ENCODE measurements at regions not wholly inside any gene's neighbourhood (a gene's known extent, or its start where the extent isn't known, plus 50 kb on each side); places are given as distances from the start of the nearest gene placed in this dataset.
"Not testable (repeated sequence)": the region's sequence is repeated elsewhere in the genome, so short reads cannot be mapped to it uniquely, and the experiment has no call there.

DNA sequence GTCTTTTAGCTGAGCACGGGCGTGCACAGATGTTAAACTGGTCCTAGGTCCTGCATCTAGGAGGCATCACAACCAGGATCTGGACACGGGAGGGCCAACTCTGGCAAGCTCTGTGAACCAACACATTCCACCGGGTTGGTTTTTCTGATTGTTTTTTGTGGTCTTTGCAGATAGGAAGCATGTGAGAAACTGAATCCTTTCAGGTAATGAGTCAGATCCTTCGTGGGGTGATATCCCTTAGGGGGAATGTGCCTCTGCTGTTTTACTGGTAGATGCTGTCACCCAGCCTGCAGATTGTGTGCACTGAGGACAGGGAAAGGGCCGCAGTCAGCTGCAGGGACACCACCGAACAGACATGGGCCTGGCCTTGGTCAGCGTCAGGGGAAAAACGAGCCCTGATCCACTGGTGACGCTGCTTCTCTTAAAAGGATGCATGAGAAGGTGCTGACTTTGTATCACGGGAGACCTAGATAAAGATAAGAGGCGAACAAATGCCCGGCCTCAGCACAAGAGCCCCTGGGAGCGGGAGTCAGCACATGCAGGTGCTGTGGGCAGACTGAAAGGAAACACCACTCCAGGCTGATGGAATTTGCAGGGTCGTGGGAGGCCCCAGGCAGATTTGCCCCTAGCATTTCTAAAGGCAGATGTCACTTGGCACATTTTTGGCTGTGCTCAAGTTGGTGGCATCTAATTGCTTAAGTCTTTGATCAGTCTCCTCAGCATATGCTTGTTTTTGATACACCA lies 51.1 kb downstream of the DOP1B start:
- no peak for DNase-seq

DNA sequence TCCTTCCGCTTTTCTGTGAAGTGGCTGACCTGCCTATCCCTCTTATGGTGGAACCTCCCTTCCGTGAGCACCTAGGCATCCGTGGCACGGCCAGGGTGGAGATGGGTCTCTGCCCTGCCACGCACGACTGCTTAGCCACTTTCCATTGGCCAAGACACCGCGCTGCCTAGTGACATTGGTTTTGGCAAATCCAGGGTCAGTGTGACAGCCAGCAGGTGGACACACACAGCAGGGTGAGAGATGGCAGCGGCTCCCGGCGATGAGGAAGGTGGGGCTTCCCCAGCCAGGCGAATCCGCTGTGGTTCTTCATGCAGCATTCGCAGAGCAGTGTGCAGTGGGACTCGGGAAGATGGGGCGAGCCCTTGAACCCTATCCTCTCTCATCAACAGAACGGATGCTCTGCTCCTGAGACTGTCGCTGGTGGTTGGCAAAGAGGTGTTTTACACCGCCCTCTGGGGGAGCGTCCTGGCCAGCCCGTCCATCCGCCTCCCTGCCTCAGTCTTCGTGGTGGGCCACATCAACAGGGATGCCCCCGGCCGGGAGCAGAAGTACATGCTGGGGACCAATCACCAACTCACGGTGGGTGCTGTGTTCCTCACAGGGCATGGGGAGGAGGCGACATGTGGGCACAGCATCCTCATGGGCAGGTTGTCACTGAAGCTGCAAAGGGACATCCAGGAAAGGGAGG lies 51.8 kb downstream of the DOP1B start:
- no peak for DNase-seq

DNA sequence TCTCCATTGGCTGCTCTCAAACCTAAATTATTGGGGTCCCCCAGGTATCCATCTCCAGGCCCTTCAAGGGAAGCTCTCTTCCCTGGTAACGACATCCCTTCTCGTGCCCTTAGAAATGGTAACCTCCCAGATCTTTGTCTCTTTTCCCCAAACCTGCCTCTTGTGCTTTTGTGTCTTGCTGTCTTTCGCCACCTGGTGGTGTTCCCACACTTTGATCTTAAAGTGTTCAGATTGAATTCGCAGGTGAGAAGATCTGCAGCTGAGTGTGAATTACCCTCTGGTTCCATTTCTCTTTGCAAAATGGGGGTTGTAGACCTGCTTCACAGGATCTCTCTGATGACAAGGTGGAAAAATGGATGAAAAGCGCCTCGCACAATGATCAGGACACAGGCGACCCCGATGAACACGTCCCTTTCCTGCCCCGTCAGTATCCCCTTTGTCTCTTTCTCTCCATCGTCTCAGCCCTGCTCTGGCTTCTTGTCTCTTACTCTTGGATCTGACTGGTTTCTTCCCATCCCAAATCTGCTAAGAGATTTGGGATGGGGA lies 53.1 kb downstream of the DOP1B start:
- DNase-seq, result peak; percentile 34

DNA sequence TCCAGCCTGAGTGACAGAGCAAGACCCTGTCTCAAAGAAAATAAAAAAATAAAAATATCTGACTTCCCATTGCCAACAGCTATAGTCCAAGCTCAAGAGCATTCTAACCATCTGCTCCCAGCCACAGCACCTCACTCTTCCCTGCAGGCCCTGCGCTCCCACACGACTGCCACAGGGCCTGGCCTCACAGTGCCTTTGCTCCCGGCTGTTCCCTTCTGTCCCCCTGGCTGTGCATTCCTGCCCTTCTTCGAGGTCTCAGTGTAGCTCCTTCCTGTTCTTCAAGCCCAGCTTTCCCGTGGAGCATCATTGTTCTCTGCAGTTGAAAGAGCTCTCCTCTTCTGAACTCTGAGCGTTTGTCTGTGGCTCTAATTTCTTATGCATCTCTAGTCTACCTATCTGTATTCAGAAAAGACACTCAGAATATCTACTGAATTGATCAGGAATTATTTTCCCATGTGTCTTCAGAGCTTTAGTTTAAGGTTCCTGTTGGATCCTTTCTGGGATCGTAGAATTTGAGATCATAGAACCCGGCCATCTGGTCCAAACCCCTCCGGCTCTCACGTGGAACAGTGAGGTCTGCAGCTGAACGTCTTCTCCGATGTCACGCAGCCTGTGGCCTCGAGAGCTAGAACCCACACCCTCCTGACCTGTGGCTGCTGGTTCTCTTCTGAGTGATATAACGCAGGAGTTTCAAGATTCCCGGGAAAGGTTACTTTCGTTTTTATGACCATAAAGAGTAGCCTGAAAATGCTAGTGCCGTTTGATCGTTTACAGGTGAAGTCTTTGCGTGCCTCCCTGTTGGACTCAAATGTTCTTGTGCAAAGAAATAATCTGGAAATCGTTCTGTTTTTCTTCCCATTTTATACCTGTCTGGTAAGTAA lies 54.4 kb downstream of the DOP1B start:
- DNase-seq, result no peak

DNA sequence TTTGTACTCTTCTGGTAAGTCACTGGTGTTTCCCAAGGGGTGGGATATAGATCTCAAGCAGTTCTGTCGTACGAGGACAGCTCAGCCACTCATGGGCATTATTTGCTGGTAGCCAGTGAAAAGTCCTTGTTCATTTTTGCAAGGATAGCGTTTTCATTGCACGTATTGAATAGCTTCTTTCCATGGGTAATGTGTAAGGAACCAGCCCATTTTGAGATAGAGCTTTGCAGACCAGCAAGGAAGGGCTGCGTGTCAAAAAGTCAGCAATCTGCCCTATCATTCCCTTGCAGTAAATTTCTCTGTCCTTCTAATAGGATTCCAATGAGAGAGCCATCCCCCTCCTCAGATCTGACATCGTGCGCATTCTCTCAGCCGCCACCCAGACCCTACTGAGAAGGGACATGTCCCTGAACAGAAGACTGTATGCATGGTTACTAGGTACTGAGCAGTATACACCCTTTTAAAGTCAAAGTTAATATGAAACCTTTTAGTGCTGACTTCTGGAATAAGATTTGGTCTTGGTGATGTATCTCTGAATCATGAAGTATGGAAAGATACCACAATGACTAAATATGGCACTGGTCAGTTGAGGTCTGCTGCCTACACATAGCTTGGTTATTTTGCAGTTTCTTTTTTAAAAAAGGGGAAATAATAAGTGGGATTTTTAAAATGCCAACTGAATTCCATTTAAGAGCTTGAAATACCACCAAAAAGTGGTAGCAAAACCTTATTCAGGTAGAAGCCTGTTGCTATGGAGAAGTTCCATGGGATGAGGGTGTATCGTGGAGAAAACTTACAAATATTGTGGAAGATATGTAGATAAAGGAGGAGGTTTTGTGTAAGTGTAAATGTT lies 55.3 kb downstream of the DOP1B start:
- DNase-seq, result no peak

DNA sequence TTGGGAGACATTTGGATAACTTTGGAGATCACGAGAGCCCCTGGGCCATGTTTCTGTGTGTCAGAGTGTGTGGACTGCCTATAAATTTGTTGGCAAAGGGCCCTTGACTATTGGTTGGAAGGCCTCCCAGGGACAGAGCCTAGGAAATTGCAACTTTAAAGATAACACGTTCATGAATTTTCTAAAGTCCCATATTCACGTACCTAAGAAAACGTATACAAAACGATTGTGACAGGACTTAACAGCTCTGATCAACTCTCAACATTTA lies 55.8 kb downstream of the DOP1B start:
- no peak for DNase-seq

DNA sequence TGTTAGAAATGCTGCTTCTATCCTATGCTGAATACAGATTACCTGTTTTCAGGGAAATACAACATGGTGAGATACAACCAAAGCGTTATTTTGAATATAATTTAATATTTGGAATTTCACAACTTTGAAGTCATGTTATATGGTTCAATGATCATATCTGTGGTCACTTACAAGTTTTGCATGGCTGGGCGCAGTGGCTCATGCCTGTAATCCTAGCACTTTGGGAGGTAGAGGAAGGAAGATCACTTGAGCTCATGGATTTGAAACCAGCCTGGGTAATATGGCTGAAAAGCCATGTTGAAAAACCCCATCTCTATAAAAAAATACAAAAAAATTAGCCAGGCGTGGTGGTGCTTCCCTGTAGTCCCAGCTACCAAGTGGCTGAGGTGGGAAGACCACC lies 57.9 kb downstream of the DOP1B start:
- DNase-seq, result no peak

DNA sequence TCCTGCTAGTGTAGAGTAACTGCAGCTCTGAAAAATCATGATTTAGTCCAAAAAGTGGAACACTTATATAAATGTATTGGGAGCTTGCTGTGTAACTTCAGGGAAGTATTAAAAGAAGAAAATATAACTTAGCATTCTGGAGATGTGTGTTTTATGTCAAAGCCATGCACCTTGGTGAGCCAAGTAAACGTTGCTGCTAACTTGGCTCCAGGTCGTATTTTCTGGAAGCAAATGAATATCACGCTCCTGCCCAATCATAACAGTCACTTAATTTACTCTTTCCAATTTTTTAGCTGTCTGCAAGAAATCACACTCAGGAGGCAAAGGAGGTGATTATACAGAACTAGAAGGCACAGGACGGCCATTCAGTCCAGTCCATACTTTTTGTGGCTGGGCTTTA lies 61.1 kb downstream of the DOP1B start:
- no peak for DNase-seq

DNA sequence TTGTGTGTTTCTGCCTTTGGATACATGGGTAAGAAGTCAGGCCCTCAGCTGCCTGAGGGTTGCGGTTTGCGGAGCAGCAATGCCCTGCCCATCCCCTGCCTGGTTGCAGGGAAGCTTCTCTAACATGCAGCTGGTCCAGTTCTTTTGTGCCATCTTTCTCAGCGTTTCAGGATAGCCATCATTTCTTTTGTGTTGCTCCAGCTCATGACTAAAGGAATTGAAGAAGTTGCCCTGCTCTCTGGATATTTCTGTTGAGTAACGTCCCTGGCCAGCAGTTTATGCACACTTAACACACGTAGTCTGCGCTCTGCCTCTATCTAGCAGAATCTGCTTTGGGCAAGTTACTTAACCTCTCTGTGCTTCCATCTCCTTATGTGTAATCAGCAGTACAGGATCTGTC lies 62.1 kb downstream of the DOP1B start:
- no peak for DNase-seq

DNA sequence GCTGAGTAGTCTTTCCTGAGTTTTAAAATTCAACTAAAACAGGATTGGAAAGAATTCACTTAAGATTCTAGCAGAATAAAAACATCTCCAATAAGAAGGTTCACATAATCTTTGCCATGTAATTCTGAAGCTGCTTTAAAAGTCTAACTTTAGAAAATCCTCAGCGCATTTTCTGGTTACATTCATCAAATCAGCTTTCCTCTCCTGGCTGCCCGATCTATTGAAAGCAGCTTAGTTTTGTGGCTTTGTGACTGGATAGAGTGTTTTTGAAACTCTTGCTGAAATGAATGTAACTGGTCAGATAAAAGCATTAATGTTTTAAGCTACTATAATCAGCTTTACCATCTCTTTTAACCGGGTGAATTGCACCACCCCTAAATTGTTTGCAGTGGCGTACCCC lies 66.8 kb downstream of the DOP1B start:
- no peak for DNase-seq

DNA sequence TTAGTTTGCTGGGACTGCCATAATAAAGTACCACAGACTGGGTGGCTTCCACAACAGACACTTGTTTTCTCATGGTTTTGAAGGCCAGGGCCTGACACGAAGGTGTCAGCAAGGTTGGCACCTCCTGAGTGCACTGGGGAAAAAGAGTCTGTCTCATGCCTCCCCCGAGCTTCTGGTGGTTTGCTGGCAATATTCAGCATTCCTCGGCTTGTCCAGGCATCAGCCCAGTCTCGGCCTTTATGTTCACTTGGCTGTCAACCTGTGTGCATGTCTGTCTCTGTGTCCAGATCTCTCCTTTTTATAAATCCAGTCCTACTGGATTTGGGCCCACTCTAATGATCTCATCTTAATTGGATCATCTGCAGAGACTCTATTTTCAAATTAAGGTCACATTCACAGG lies 72.6 kb downstream of the DOP1B start:
- no peak for DNase-seq

DNA sequence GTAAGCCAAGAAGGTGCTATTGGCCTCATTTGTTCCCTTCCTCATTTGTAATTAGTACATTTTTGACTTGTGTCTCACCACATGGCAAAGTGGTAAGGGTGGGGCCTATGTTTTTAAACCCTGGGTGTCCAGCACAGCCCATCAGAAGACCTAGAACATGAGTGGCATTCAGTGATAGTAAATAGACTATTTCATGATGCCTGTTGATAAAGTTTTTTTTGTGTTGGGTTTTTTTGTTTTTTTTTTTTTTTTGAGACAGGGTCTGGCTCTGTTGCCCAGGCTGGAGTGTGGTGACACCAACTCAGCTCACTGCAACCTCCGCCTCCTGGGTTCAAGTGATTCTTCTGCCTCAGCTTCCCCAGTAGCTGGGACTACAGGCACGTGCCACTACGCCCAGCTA lies 74.8 kb downstream of the DOP1B start:
- DNase-seq, result not testable (repeated sequence)

DNA sequence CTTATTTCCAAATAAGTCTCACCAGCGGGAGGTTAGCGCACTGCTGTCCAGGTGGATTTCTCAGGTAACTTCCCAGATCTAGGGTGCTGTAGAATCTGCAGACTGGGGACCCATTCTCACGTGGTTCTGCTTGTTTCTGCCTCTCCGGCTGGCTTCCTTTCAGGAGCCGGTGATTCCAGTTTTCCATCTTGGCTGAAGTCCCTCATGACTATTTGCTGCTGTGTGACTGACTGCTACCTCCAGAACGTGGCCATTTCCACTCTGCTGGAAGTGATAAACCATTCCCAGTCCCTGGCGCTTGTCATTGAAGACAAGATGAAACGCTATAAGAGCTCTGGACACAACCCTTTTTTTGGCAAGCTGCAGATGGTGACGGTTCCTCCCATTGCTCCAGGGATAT lies 76.0 kb downstream of the DOP1B start:
- DNase-seq, result no peak

DNA sequence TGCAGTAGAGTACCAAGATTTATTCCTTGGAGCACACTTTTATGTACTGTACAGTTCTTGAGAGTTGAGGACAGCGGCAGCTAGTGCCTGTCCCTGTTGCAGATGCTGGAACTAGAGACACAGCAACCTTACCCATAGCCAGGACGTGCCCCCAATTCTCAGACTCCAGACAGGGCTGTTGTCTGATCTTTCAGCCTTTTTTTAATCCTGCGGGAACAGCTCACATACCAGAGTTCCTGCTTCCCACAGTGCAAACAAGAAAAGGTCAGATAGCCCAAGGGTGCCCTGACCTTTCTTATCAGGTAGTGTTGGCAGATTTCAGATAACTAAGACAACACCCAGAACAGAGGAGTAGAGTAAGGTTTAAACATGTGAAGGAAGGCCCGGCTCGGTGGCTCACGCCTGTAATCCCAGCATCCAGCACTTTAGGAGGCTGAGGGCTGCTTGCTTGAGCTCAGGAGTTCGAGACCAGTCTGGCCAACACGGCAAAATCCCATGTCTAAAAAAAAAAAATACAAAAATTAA lies 78.5 kb downstream of the DOP1B start:
- no peak for DNase-seq

DNA sequence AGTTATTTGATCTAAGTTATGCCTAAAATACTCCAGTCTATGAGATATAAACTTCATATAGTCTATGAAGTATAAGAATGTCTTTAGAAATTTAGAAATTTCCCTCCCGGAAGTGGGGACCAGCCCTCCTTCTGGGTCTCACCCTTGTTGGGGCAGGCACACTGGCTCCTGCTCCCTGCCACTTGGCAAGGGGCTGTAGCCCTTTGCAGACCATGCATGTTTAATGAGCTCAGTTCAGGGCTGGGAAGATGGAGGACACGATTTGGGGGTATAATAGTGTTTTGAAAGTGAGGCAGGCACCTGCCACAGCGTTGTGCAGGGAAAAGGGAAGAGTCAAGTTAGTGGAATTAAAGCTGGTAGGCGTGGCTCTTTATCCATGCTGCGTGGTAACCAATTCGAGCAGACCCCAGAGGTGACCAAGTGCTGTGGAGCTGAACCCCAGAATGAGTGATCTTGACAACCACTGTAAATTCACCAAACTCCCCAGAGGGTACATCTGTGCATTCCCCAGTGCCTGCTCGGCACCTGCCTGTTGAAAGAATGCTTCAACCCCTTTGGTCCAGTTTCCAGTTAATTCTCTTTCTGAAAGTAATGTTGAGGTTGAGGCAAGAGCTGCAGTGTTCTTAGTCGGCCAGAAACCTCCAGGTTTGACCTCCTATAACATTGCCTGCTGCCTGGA lies 79.6 kb downstream of the DOP1B start:
- no peak for DNase-seq

DNA sequence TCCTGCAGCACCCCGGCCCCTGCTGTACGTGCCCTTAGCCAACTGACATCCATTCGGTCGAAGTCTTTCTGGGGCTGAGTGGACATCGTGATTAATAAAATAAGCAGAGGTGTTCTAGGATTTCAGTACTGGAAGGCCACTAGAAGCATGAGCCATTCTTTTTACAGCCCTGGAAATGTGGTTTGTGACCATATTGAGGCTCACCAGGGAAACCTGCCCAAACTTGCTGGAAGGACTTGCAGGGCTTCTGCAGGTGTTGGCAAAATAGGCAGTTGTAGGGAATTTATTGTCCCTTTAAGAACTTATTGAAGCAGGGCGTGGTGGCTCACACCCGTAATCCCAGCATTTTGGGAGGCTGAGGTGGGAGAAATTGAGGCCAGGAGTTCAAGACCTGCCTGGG lies 80.8 kb downstream of the DOP1B start:
- no peak for DNase-seq

DNA sequence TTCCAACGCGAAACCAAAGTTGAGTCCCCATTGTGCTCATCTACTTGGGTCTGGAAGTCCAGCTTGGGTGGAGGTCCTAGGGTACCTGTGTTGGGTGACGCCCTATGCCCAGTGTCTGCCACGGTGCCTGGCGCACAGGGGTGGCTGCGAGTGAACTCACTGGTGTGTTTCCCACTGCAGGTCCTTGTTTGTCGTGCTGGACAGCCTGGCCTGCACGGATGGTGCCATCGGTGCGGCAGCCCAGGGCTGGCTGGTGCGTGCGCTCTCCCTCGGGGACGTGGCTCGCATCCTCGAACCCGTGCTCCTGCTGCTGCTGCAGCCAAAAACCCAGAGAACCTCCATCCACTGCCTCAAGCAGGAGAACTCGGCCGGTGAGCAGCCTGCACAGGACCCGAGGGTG lies 80.4 kb upstream of the MORC3 start:
- DNase-seq, result no peak

DNA sequence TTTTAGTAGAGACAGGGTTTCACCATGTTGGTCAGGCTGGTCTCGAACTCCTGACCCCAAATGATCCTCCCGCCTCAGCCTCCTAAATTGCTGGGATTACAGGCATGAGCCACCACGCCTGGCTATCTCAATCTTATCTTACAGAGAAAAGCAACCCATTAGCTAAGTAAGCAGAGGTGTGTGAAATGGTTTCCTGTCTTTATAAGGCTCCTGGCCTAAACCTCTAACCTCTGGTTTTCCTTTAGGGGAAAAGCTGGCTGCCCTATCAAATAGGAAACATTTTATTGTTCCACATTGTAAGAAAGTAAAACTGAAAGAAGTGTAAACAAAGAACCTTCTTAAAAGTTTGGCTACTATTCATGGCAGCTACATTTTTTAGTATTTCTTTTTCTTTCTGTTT lies 78.3 kb upstream of the MORC3 start:
- DNase-seq, result no peak

DNA sequence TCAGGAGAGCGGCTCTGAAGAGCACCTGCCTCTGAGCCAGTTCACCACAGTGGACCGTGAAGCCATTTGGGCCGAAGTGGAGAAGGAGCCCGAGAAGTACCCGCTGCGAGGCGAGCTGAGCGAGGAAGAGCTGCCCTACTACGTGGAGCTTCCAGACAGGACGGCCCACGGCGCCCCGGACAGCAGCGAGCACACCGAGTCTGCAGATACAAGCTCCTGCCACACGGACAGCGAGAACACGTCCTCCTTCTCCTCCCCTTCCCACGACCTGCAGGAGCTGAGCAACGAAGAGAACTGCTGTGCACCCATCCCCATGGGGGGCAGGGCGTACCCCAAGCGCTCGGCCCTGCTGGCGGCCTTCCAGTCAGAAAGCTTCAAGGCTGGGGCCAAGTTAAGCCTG lies 74.9 kb upstream of the MORC3 start:
- DNase-seq, result no peak

DNA sequence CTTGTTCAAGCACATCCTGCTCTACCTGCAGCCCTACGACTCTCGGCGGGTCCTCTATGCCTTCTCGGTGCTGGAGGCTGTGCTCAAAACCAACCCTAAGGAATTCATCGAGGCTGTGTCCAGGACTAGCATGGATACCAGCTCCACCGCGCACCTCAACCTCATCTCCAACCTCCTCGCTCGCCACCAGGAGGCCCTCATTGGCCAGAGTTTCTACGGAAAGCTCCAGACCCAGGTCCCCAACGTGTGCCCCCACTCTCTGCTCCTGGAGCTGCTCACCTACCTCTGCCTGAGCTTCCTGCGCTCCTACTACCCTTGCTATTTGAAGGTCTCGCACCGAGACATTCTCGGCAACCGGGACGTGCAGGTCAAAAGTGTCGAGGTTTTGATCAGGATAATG lies 74.3 kb upstream of the MORC3 start:
- no peak for DNase-seq

DNA sequence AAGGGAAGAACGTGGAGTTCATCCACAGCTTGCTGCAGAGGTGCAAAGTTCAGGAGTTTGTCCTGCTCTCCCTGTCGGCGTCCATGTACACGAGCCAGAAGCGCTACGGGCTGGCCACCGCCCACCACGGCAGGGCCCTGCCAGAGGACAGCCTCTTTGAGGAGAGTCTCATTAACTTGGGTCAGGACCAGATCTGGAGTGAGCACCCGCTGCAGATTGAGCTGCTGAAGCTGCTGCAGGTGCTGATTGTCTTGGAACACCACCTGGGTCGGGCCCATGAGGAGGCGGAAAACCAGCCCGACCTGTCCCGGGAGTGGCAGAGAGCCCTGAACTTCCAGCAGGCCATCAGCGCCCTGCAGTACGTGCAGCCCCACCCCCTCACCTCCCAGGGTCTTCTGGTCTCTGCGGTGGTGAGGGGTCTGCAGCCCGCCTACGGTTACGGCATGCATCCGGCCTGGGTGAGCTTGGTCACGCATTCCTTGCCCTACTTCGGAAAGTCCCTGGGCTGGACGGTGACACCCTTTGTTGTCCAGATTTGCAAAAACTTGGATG lies 73.8 kb upstream of the MORC3 start:
- no peak for DNase-seq
